Neutrophil (primary cell): ENCODE measurements at regions not wholly inside any gene's neighbourhood (a gene's known extent, or its start where the extent isn't known, plus 50 kb on each side); places are given as distances from the start of the nearest gene placed in this dataset.

Experiments
- H3K27ac ChIP-seq: fragments of 200-600 bp; sonication (generic); 2 replicates; pipeline ENCODE4 v1.5.1; 2016; ENCODE audit warnings: mild to moderate bottlenecking, moderate library complexity
- H3K27me3 ChIP-seq: fragments of 200-600 bp; sonication (generic); 2 replicates; pipeline ENCODE4 v1.6.0; 2016; ENCODE audit warnings: mild to moderate bottlenecking
- H3K36me3 ChIP-seq: fragments of 200-600 bp; sonication (generic); 2 replicates; pipeline ENCODE4 v1.5.1; 2017
- H3K4me1 ChIP-seq, 2 experiments: fragments of 200-600 bp in 1 of 2; sonication (generic) in 1 of 2; 1 replicate in 1 of 2; 2 replicates in 1 of 2; pipeline versions ENCODE4 v1.5.1 to v1.6.1; 2013 to 2016; ENCODE audit warnings: low read depth in 1 of 2, low read length in 1 of 2, mild to moderate bottlenecking in 1 of 2, moderate library complexity in 1 of 2; ENCODE audit not compliant: control insufficient read depth in 1 of 2, insufficient read depth in 1 of 2
- H3K4me3 ChIP-seq, 2 experiments: fragments of 200-600 bp in 1 of 2; sonication (generic) in 1 of 2; 1 replicate in 1 of 2; 2 replicates in 1 of 2; pipeline ENCODE4 v1.5.1; 2013 to 2016; ENCODE audit warnings: low read depth in 1 of 2, low read length in 1 of 2, mild to moderate bottlenecking in 1 of 2, moderate library complexity in 1 of 2
- H3K9me3 ChIP-seq: fragments of 200-600 bp; sonication (generic); 2 replicates; pipeline ENCODE4 v1.5.1; 2016
- TF ChIP-seq, protein P1 (sequence below): fragments of 200-600 bp; sonication (generic); IDR thresholded peaks from 2 replicates; pipeline ENCODE4 v1.5.1; 2016; ENCODE audit warnings: antibody characterized with exemption

DNA sequence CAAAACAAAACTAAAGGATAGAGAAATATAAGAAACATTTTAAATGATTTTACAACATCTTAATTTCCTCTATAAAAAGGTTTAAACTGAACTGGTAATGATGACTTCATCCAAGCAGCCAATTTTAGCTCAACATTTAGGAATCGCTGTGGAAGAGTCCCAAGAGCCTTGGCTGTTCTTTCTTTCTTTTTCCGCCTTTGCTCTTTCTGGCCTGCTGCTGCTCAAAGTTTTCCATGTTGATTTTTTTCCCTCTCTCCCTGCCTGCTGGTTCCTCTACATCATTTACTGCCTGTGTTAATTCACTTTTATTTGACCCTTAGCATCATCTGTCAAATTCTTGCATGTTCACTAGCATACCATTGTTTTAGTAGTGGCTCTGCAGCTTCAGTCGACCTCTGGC lies 146.9 kb downstream of the EVX1 start:
- no peak overlapping the region for H3K4me3 ChIP-seq
- no peaks in the 10 kb centered on the region for H3K9me3 ChIP-seq
- H3K36me3 ChIP-seq: no peaks in the 10 kb centered on the region
- H3K27me3 ChIP-seq: peaks cover 34% of the 10 kb centered on the region
- TF ChIP-seq, protein P1, sequence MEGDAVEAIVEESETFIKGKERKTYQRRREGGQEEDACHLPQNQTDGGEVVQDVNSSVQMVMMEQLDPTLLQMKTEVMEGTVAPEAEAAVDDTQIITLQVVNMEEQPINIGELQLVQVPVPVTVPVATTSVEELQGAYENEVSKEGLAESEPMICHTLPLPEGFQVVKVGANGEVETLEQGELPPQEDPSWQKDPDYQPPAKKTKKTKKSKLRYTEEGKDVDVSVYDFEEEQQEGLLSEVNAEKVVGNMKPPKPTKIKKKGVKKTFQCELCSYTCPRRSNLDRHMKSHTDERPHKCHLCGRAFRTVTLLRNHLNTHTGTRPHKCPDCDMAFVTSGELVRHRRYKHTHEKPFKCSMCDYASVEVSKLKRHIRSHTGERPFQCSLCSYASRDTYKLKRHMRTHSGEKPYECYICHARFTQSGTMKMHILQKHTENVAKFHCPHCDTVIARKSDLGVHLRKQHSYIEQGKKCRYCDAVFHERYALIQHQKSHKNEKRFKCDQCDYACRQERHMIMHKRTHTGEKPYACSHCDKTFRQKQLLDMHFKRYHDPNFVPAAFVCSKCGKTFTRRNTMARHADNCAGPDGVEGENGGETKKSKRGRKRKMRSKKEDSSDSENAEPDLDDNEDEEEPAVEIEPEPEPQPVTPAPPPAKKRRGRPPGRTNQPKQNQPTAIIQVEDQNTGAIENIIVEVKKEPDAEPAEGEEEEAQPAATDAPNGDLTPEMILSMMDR: no peak
- H3K27ac ChIP-seq: no peak overlapping the region
- H3K4me1 ChIP-seq: no peaks in the 10 kb centered on the region

DNA sequence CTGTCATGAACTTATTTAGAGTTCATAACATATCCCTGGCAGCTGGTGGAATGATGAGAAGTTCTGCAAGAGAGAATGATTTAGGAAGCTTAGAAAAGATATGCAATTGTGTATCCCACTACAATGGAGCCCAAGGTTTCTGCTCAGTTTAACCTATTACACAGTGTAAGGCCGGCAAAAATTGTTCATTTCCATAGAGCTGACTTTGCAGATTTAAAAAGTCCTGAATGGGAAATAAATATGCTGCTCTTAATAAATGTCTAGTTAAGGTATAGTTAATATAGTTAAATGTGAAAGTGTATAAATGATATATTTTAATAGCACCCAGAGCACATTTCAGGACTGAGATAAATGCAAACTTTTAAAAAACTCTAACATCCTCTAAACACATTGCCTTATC lies 149.9 kb downstream of the EVX1 start:
- Histone ChIP-seq H3K9me3 (no peaks in the 10 kb centered on the region), H3K4me1 (no peaks in the 10 kb centered on the region), H3K36me3 (no peaks in the 10 kb centered on the region), H3K27ac (no peak overlapping the region), H3K27me3 (peaks cover 22% of the 10 kb centered on the region), H3K4me3 (no peak overlapping the region)
- TF ChIP-seq, protein P1: no peak

DNA sequence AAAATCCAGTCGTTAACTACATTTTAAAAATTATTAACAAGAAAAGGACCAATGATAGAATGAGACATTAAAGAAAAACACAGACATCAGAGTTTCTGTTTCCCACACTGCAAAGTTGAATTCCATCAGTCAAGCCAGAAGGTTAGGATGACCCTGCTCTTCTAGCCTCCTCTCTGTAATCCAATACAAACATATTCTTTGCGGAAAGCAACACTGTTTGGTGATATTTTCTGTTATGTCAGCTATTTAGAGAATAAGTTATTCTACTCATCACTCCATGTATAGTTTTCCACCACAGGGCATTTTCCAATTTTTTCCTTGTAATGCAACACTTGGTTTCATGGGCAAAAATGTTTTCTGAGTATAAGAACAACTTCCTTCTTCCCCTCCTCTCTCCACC lies 152.3 kb downstream of the EVX1 start:
- Histone ChIP-seq H3K4me1 (peaks cover 0 to under 1% of the 10 kb centered on the region in 2 experiments), H3K4me3 (no peak overlapping the region), H3K27me3 (peaks cover 22% of the 10 kb centered on the region), H3K36me3 (no peaks in the 10 kb centered on the region), H3K9me3 (no peaks in the 10 kb centered on the region), H3K27ac (no peak overlapping the region)
- TF ChIP-seq, protein P1: no peak

DNA sequence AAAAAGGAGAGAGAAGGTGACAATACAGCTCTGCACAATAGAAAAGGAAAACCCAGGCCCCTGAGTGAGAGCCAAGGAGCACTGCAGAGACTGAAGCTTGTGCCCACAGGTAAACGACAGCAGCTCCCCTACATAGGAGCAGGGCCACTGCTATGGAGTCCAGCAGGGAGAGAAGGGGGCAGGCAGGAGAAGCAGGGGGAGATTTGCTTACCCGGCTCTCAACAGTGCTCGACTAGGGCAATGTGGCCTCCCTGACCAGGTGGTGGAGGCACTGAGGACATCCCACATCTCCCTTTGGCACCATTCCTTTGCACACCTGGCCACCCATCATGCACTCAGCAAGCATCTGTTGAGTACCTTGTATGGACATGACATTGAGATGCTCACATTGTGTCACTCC lies 153.0 kb downstream of the EVX1 start:
- peaks cover 0 to 4% of the 10 kb centered on the region in 2 experiments for H3K4me1 ChIP-seq
- TF ChIP-seq, protein P1: no peak

GRCh38 chr7:27397503-27397902 lies 154.9 kb downstream of the EVX1 start:
- H3K4me1 ChIP-seq: peaks cover 0 to 4% of the 10 kb centered on the region in 2 experiments
- H3K27me3 ChIP-seq: peaks cover 11% of the 10 kb centered on the region
- no peaks in the 10 kb centered on the region for H3K36me3 ChIP-seq
- H3K9me3 ChIP-seq: no peaks in the 10 kb centered on the region
- no peak overlapping the region for H3K4me3 ChIP-seq
- TF ChIP-seq, protein P1: no peak
- no peak overlapping the region for H3K27ac ChIP-seq

More for the DNA sequence above, 153.0 kb downstream of the EVX1 start:
- Histone ChIP-seq H3K36me3 (no peaks in the 10 kb centered on the region), H3K9me3 (no peaks in the 10 kb centered on the region), H3K27me3 (peaks cover 22% of the 10 kb centered on the region), H3K27ac (no peak overlapping the region), H3K4me3 (no peak overlapping the region)

- H3K4me1 ChIP-seq: peaks cover 0 to 4% of the 10 kb centered on the region in 2 experiments
- no peak overlapping the region for H3K4me3 ChIP-seq
- TF ChIP-seq, protein P1: no peak
- H3K27me3 ChIP-seq: no peaks in the 10 kb centered on the region
- no peaks in the 10 kb centered on the region for H3K36me3 ChIP-seq
- H3K27ac ChIP-seq: no peak overlapping the region
- no peaks in the 10 kb centered on the region for H3K9me3 ChIP-seq
Observed at GRCh38 chr7:27398851-27399250, 156.2 kb downstream of the EVX1 start.
